GM12878 (cell line): ENCODE measurements at regions not wholly inside any gene's neighbourhood (a gene's known extent, or its start where the extent isn't known, plus 50 kb on each side); places are given as distances from the start of the nearest gene placed in this dataset.

Experiments
- CEBPB ChIP-seq, 2 experiments: fragments of 150-350 bp in 1 of 2; IDR thresholded peaks; 2 replicates each; pipeline ENCODE4 v1.6.1; 2012 to 2014; ENCODE audit warnings: low read depth in 2 of 2, low read length in 2 of 2, borderline replicate concordance in 1 of 2, inconsistent platforms in 1 of 2
- CTCF ChIP-seq, 3 experiments: IDR thresholded peaks in 2 of 3; conservative IDR thresholded peaks in 1 of 3; 2 replicates each; pipeline ENCODE4 v1.5.1; 2011; ENCODE audit warnings: low read depth in 3 of 3, low read length in 3 of 3, mild to moderate bottlenecking in 3 of 3, control low read depth in 2 of 3, moderate library complexity in 2 of 3, inconsistent platforms in 1 of 3, mixed read lengths in 1 of 3; ENCODE audit not compliant: control insufficient read depth in 2 of 3, insufficient read depth in 1 of 3; ENCODE audit errors: extremely low read depth in 1 of 3
- ESRRA ChIP-seq: IDR thresholded peaks from 2 replicates; pipeline ENCODE4 v1.6.1; 2012; ENCODE audit warnings: mild to moderate bottlenecking, low read length, improper control_type of control experiment
- FOXK2 ChIP-seq: fragments of 450-650 bp; IDR thresholded peaks from 2 replicates; pipeline ENCODE4 v1.6.1; 2017; ENCODE audit warnings: mild to moderate bottlenecking, moderate library complexity
- KLF5 ChIP-seq: fragments of 450-650 bp; IDR thresholded peaks from 2 replicates; pipeline ENCODE4 v1.6.1; 2014; ENCODE audit warnings: mild to moderate bottlenecking; ENCODE audit not compliant: partially characterized antibody
- PAX8 ChIP-seq: fragments of 450-650 bp; IDR thresholded peaks from 2 replicates; pipeline ENCODE4 v1.6.1; 2017; ENCODE audit warnings: mild to moderate bottlenecking, moderate library complexity
- RAD21 ChIP-seq: IDR thresholded peaks from 2 replicates; pipeline ENCODE4 v1.6.1; 2011; ENCODE audit warnings: mild to moderate bottlenecking, low read depth, low read length, moderate library complexity; ENCODE audit not compliant: insufficient read depth
- YBX1 ChIP-seq: fragments of 450-650 bp; IDR thresholded peaks from 2 replicates; pipeline ENCODE4 v1.6.1; 2016; ENCODE audit warnings: antibody characterized with exemption
- TF ChIP-seq, protein P1 (sequence below): fragments of 450-650 bp; IDR thresholded peaks from 2 replicates; pipeline ENCODE4 v1.6.1; 2017; ENCODE audit warnings: low read depth, mild to moderate bottlenecking, moderate library complexity
- TF ChIP-seq, protein P2 (sequence below): fragments of 450-650 bp; IDR thresholded peaks from 2 replicates; pipeline ENCODE4 v1.6.1; 2017; ENCODE audit warnings: mild to moderate bottlenecking, moderate library complexity

GRCh38 chr7:156261581-156261980 lies 379.0 kb upstream of the RNF32 start:
- TF ChIP-seq CTCF (IDR thresholded peaks at IDR 0.05 in 2 of 3, conservative IDR thresholded peaks at IDR 0.05 in 1 of 3; ENCODE audit: control insufficient read depth in 2 of 3, extremely low read depth in 1 of 3, insufficient read depth in 1 of 3, low read depth in 3 of 3, low read length in 3 of 3) (no peak), FOXK2 (no peak), CEBPB (IDR thresholded peaks at IDR 0.05; ENCODE audit: borderline replicate concordance in 1 of 2, low read depth in 2 of 2, low read length in 2 of 2) (no peak), ESRRA (no peak), YBX1 (no peak), KLF5 (no peak), PAX8 (no peak), RAD21 (no peak)
- TF ChIP-seq, protein P1, sequence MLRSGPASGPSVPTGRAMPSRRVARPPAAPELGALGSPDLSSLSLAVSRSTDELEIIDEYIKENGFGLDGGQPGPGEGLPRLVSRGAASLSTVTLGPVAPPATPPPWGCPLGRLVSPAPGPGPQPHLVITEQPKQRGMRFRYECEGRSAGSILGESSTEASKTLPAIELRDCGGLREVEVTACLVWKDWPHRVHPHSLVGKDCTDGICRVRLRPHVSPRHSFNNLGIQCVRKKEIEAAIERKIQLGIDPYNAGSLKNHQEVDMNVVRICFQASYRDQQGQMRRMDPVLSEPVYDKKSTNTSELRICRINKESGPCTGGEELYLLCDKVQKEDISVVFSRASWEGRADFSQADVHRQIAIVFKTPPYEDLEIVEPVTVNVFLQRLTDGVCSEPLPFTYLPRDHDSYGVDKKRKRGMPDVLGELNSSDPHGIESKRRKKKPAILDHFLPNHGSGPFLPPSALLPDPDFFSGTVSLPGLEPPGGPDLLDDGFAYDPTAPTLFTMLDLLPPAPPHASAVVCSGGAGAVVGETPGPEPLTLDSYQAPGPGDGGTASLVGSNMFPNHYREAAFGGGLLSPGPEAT, result no peak
- TF ChIP-seq, protein P2, sequence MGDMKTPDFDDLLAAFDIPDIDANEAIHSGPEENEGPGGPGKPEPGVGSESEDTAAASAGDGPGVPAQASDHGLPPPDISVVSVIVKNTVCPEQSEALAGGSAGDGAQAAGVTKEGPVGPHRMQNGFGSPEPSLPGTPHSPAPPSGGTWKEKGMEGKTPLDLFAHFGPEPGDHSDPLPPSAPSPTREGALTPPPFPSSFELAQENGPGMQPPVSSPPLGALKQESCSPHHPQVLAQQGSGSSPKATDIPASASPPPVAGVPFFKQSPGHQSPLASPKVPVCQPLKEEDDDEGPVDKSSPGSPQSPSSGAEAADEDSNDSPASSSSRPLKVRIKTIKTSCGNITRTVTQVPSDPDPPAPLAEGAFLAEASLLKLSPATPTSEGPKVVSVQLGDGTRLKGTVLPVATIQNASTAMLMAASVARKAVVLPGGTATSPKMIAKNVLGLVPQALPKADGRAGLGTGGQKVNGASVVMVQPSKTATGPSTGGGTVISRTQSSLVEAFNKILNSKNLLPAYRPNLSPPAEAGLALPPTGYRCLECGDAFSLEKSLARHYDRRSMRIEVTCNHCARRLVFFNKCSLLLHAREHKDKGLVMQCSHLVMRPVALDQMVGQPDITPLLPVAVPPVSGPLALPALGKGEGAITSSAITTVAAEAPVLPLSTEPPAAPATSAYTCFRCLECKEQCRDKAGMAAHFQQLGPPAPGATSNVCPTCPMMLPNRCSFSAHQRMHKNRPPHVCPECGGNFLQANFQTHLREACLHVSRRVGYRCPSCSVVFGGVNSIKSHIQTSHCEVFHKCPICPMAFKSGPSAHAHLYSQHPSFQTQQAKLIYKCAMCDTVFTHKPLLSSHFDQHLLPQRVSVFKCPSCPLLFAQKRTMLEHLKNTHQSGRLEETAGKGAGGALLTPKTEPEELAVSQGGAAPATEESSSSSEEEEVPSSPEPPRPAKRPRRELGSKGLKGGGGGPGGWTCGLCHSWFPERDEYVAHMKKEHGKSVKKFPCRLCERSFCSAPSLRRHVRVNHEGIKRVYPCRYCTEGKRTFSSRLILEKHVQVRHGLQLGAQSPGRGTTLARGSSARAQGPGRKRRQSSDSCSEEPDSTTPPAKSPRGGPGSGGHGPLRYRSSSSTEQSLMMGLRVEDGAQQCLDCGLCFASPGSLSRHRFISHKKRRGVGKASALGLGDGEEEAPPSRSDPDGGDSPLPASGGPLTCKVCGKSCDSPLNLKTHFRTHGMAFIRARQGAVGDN, result no peak
